GM19397 (cell line): ENCODE measurements at regions not wholly inside any gene's neighbourhood (a gene's known extent, or its start where the extent isn't known, plus 50 kb on each side); places are given as distances from the start of the nearest gene placed in this dataset.
"Not testable (repeated sequence)": the region's sequence is repeated elsewhere in the genome, so short reads cannot be mapped to it uniquely, and the experiment has no call there.

Experiments used
- ATAC-seq: cut with Tn5 transposase; IDR thresholded peaks from one replicate; pipeline ENCODE4 v1.9.1; 2021; ENCODE audit warnings: mild to moderate bottlenecking, moderate library complexity; ENCODE audit not compliant: unreplicated experiment

GRCh38 chr13:86409466-86410241 lies 610.4 kb upstream of the SLITRK6 start:
- no peak for ATAC-seq

DNA sequence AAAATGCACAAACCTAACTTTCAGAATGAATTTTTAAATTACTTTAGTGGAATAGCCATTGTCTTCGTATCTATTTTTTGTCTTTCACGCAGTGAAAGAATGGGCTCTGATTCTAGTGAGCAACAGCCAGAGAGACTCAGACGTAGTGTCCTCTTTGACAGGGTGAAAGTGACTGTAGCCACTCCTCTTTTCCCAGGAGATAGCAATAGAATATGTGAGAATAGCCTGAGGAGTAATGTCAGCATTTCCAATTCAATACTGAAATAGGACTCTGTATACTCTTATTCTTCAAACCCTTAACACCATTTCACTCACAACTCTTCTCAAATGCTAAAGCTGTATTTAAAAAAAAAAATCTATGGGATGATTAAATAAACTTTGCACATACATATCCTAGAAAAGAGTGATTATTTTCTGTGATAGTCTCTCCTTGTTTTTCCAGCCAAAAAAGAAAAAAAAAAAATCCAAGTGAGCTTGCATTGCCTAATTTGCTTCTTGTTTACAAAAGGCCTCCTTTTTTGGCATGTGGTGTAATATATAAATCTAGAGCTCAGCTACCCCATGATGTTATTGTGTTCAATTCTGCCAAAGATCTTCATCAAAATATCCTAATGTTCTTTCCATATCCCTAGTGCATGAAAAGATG lies 626.1 kb upstream of the SLITRK6 start:
- no peak for ATAC-seq

GRCh38 chr13:86426437-86426836 lies 627.2 kb upstream of the SLITRK6 start:
- no peak for ATAC-seq

DNA sequence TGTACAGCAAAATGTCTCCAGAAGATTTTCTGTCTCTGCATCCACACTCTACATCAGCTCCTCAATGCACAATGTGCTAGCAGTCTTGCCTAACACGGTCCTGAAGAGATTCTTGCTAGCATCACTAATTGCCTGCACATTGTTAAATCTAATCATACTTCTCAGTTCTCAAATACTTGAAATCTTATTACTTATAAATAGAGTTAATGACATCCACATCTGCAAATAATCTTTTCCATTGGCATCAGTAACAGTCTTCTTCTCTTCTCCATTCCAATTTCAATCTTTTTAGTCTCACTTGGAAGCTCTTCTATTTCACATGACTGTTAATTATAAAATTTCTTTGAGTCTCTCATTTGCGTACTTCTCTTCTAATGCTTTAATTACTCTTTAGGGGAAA lies 630.5 kb upstream of the SLITRK6 start:
- ATAC-seq: no peak

GRCh38 chr13:86438034-86438433 lies 638.8 kb upstream of the SLITRK6 start:
- ATAC-seq: no peak

GRCh38 chr13:86445206-86445605 lies 646.0 kb upstream of the SLITRK6 start:
- ATAC-seq: no peak

DNA sequence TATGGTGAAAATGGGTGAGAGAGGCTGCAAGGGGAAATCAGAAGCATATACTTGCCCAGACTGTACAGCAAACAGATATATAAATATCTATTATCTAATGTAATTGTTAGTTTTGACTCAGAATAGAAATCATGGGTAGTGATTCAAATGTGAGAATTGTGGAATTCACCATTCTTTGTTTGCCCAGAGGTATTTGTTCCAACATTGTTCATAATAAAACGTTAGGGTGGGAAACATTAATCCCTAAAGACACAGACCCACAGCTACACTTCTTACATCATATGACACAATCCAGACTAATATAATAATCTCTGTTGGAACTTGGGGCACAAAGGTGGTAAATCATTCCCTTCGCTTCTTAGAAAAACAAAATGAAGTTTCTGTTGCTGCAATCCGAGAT lies 646.5 kb upstream of the SLITRK6 start:
- ATAC-seq: no peak

DNA sequence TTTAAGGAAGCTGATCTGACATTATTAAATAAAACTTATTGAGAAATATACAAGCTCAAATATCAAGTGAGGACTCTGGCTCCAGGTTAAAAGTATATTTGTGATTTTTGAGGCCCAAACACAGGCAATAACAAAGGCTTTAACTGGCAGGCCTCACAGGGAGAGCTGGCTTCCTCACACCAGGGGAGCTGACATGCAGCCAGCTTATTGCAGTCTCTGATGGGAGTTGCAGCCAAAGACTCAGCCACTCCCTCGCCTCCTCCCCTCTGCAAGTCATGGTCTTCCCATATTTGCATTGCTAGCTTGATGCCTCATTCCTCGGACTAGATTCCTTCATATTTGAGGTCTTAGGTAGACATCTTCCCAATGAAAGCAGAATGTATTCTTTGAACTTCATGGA lies 647.1 kb upstream of the SLITRK6 start:
- no peak for ATAC-seq

GRCh38 chr13:86447479-86447878 lies 648.3 kb upstream of the SLITRK6 start:
- ATAC-seq: no peak

GRCh38 chr13:86462011-86462410 lies 662.8 kb upstream of the SLITRK6 start:
- no peak for ATAC-seq

GRCh38 chr13:86464193-86464592 lies 665.0 kb upstream of the SLITRK6 start:
- no peak for ATAC-seq

GRCh38 chr13:86474971-86475370 lies 675.8 kb upstream of the SLITRK6 start:
- no peak for ATAC-seq

DNA sequence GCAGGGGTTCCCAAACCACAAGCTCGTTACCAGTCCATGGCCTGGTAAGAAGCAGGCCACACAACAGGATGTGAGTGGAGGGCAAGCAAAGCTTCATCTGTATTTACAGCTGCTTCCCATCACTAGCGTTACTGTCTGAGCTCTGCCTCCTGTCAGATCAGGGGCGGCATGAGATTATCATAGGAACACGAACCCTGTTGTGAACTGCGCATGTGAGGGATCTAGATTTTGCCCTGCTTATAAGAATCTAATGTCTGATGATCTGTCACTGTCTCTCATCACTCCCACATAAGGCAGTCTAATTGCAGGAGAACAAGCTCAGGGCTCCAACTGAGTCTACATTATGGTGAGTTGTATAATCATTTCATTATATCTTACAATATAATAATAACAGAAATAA lies 677.4 kb upstream of the SLITRK6 start:
- ATAC-seq: no peak

- no peak for ATAC-seq
Observed at GRCh38 chr13:86486582-86486981, 687.4 kb upstream of the SLITRK6 start.

DNA sequence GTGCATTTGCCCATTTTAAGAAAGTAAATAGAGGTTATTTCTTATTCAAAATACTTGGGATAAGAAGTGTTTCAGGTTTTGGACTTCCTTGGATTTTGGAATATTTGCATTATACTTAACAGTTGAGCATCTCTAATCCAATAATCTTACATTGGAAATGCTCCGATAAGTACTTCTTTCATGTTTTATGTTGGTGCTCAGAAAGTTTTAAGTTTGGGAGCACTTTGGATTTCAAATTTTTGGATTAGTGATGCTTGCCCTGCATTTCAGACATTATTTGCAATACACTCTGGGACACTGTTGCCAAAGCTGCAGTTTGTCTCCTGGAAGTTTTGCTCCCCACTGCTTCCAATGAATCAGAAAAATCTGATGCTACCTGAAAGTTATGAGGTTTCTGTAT lies 691.9 kb upstream of the SLITRK6 start:
- no peak for ATAC-seq

- not testable (repeated sequence) for ATAC-seq
Observed at GRCh38 chr13:86501931-86502330, 702.7 kb upstream of the SLITRK6 start.

DNA sequence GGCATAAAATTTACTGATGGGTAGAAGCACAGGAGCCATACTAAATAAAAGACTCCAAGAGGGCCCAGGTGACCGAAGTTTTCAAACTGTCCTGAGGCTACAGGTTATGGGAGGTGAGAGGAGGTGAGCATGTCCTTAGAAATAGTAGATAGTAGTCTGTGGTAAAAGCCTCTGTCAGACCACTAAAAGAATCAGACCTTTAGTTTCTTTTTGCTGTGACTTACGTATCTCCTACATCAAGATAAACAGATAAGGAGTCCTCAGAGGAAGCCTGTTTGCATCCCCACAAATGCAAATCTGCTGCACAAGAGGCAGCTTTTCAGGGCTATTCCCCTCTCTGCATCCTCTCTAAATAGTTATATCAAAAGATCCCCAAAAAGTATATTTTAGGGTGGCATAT lies 711.6 kb upstream of the SLITRK6 start:
- ATAC-seq: no peak

GRCh38 chr13:86541461-86541860 lies 742.2 kb upstream of the SLITRK6 start:
- no peak for ATAC-seq

DNA sequence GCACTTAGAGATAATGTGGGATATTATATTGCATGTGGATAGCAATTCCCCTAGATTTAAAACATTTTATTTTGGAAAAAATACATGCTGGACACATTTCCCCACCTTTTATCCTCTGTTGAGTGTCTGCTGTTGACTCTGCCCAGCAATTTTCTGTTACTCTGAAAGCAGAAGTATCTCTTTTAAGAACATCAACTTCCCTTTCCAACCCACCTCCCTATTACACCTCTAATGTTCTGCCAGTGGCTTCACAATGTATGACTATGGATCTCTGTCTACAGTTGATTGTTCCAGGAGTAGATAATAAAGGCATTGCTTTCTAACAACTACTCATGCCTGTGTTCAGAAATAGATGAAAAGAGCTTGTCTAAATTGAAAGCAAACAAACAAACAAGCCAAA lies 754.8 kb upstream of the SLITRK6 start:
- no peak for ATAC-seq

DNA sequence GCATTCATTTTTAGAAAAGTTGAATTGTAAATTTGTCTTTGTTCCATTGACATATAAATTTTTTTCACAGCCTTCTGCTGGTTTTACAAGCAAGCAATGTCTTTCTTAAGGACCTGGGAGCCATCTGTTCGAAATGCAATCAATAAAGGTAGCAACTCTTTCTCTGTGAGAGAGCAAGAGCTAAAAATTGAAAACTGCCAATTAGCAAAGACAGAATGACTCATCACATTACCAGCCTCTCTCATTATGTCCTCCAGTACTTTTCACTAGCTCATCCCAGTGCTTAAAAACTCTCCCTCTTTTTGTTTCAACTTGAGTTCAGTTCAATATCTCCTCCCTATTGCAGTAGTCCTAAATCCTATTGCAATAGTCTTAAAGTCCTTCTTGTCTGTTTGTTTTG lies 760.7 kb upstream of the SLITRK6 start:
- ATAC-seq: no peak

DNA sequence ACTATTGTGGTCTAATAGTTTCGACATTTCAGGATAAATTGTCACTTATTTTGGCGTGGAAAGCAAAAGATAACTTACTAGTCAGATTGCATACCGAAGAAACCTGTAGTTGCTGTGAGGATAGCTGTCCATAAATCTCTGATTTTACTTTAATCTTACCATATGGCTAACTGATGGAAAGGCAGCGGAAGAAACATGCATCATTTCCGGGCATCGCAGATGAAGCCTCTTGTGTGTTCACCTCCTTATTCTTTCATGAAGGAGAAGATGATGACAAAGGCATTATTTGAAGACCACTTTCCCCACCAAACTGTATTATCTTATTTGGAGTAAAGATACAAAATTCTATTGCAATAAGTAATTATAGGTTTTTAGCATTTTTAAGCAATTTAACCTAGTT lies 763.6 kb upstream of the SLITRK6 start:
- no peak for ATAC-seq

DNA sequence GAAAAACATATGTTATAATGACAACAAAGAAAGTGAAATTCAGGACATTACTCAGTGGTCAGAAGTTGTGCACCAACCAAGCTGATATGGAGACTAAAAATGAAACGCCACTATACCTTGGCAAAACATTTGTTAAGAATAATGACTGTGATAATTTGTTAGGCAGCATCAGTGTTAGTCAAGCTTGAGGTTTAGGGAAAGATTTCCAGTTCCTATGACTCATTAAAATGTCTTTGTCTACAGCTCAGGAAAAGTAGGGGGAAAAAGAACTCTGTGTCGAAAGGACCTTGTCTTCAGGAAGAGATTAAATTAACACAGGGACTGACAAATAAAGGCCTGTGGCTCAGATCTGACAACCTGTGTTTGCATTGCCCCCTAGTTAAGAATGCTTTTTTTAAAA lies 764.1 kb upstream of the SLITRK6 start:
- ATAC-seq: no peak

DNA sequence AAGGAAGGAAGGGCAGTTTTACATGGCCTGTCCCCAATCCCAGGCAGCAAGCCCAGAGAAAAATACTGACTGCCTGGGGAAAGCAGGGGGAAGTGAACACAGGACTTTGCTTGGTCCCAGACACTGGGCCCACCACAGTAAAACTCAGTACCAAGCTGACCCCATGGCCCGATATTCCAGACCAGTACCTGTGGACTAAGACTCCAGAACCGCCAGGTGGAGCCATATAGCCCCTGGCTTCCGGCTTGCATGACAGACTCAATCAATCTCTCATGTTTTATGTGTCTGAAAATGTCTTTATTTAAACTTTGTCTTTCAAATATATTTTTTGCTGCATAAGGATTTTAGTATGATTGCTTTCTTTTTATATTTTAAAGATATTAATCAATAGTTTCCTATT lies 767.9 kb upstream of the SLITRK6 start:
- no peak for ATAC-seq
